ENCODE measurements at regions not wholly inside any gene's neighbourhood (a gene's known extent, or its start where the extent isn't known, plus 50 kb on each side); places are given as distances from the start of the nearest gene placed in this dataset.

- H3K9me1 ChIP-seq (ENCODE audit: control insufficient read depth, insufficient read depth, low read length) = no peaks in the 10 kb centered on the region
- intact Hi-C loops (cut with micrococcal nuclease) (no loop called here), in situ Hi-C loops (cut with MboI) (no loop called here)
- H3K27ac ChIP-seq (ENCODE audit: extremely low read depth, low read depth, low read length) = no peak overlapping the region
- 6% methylated on average over 3 of the region's 3 CpGs for WGBS (ENCODE audit: insufficient coverage, low coverage, missing lambda C conversion rate)
- H3K9ac ChIP-seq (ENCODE audit: insufficient read depth in 1 of 2, low read depth in 2 of 2, low read length in 2 of 2) = no peak overlapping the region
- POLR2A ChIA-PET = no interaction called here
- no peaks in the 10 kb centered on the region for H3K79me2 ChIP-seq (ENCODE audit: control insufficient read depth, insufficient read depth, low read length)
- no peak overlapping the region for H3K4me3 ChIP-seq
- no TSS peak for BruUV-seq (replicated peaks)
- H3K9me3 ChIP-seq (replicated peaks; ENCODE audit: control insufficient read depth, insufficient read depth, low read depth, low read length) = no peaks in the 10 kb centered on the region
- peaks cover 8 to 14% of the 10 kb centered on the region in 2 experiments; a peak in 4 of 5 replicates for H3K4me1 ChIP-seq (replicated peaks in 1 of 2; ENCODE audit: control insufficient read depth in 2 of 2, insufficient read depth in 2 of 2, low read length in 2 of 2)
- CTCF ChIA-PET (ENCODE audit: low intra/inter-chr PET ratio) = no interaction called here
- H4K20me1 ChIP-seq (replicated peaks; ENCODE audit: control insufficient read depth, insufficient read depth, low read length) = no peaks in the 10 kb centered on the region; the same call in 1 of the 2 replicates
- DNase-seq (ENCODE audit: extremely low read depth in 1 of 4, low spot score in 3 of 4) (peak in 1 of 4 experiments; percentile 2), ATAC-seq (no peak), FAIRE-seq (no peak)
- no peaks in the 10 kb centered on the region for H3K36me3 ChIP-seq (ENCODE audit: control insufficient read depth, insufficient read depth, low read length)
- H3K4me2 ChIP-seq (ENCODE audit: insufficient read depth, low read length) = no peak overlapping the region
- TF ChIP-seq HNRNPLL (IDR thresholded peaks at IDR 0.05; ENCODE audit: low read depth, low read length, poor library complexity, severe bottlenecking) = no peak
- TF ChIP-seq, protein P1, sequence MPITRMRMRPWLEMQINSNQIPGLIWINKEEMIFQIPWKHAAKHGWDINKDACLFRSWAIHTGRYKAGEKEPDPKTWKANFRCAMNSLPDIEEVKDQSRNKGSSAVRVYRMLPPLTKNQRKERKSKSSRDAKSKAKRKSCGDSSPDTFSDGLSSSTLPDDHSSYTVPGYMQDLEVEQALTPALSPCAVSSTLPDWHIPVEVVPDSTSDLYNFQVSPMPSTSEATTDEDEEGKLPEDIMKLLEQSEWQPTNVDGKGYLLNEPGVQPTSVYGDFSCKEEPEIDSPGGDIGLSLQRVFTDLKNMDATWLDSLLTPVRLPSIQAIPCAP (CRISPR knock-in tag; IDR thresholded peaks at IDR 0.05; ENCODE audit: borderline replicate concordance) = no peak
- TF ChIP-seq HNRNPK (IDR thresholded peaks at IDR 0.05; ENCODE audit: low read depth, low read length, poor library complexity, severe bottlenecking) = no peak
- TF ChIP-seq JUNB (CRISPR knock-in tag; conservative IDR thresholded peaks at IDR 0.05) = no peak
- TF ChIP-seq, protein P2, sequence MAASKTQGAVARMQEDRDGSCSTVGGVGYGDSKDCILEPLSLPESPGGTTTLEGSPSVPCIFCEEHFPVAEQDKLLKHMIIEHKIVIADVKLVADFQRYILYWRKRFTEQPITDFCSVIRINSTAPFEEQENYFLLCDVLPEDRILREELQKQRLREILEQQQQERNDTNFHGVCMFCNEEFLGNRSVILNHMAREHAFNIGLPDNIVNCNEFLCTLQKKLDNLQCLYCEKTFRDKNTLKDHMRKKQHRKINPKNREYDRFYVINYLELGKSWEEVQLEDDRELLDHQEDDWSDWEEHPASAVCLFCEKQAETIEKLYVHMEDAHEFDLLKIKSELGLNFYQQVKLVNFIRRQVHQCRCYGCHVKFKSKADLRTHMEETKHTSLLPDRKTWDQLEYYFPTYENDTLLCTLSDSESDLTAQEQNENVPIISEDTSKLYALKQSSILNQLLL (CRISPR knock-in tag; IDR thresholded peaks at IDR 0.05; ENCODE audit: borderline replicate concordance) = no peak
- no peak for TF ChIP-seq DPF2 (IDR thresholded peaks at IDR 0.05)
- H3K27me3 ChIP-seq (ENCODE audit: control insufficient read depth in 2 of 2, insufficient read depth in 2 of 2, low read length in 2 of 2) = peaks cover 17 to 58% of the 10 kb centered on the region in 2 experiments; a peak in 4 of 5 replicates
- no peak overlapping the region for H2AFZ ChIP-seq (ENCODE audit: low read depth, low read length)
These were observed 50.1 kb upstream of the PWWP2A start for GRCh38 chr5:160169326-160169725.

Data from K562 (cell line).